ENCODE measurements at regions not wholly inside any gene's neighbourhood (a gene's known extent, or its start where the extent isn't known, plus 50 kb on each side); places are given as distances from the start of the nearest gene placed in this dataset.

DNA sequence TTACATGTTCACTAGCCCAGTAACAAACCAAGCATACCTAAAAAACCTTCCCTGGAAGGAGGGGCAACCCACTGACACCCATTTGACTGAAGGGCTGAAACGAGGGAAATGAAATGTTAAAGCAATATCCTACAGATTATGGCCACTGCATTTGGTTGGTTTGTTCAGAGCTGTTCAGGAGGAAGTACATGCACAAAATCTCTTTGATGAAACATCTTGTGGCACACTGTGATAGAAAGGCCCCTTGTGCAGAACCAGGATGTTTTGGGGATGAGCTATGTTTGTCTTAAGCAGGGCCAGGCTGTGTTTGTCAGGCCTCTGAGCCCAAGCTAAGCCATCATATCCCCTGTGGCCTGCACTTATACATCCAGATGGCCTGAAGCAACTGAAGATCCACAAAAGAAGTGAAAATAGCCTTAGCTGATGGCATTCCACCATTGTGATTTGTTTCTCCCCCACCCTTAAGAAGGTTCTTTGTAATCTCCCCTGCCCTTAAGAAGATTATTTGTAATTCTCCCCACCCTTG, 467.3 kb upstream of the PIK3R1 start:
- H3K27ac ChIP-seq (ENCODE audit: low read depth in 2 of 2, low read length in 1 of 2): no peak overlapping the region
- no peak overlapping the region for H2AFZ ChIP-seq (ENCODE audit: low read depth)
- H3K4me2 ChIP-seq: no peak overlapping the region
- no peak overlapping the region for H3K4me3 ChIP-seq (ENCODE audit: low read depth in 2 of 2, low read length in 1 of 2)
- DNase-seq: no peak
- H3K36me3 ChIP-seq (replicated peaks in 1 of 2; ENCODE audit: control insufficient read depth in 1 of 2, insufficient read depth in 2 of 2, low read length in 1 of 2): no peaks in the 10 kb centered on the region
- no peaks in the 10 kb centered on the region for H3K27me3 ChIP-seq (ENCODE audit: insufficient read depth)
- H3K4me1 ChIP-seq (ENCODE audit: control insufficient read depth in 1 of 2, insufficient read depth in 2 of 2, low read depth in 1 of 2, low read length in 1 of 2): no peaks in the 10 kb centered on the region
- no peaks in the 10 kb centered on the region for H3K79me2 ChIP-seq (ENCODE audit: insufficient read depth)
- TF ChIP-seq FOXJ3 (CRISPR knock-in tag; IDR thresholded peaks at IDR 0.05) (no peak), FOXM1 (IDR thresholded peaks at IDR 0.05; ENCODE audit: low read depth) (no peak), NFIC (IDR thresholded peaks at IDR 0.05; ENCODE audit: borderline replicate concordance) (no peak), JUND (IDR thresholded peaks at IDR 0.05) (no peak), USF1 (IDR thresholded peaks at IDR 0.05; ENCODE audit: borderline replicate concordance, low read depth) (no peak), POLR2AphosphoS5 (IDR thresholded peaks at IDR 0.05; ENCODE audit: low read depth, low read length) (no peak), REST (IDR thresholded peaks at IDR 0.05; ENCODE audit: low read depth, low read length) (no peak), YY1 (IDR thresholded peaks at IDR 0.05; ENCODE audit: low read depth) (no peak), MEF2A (IDR thresholded peaks at IDR 0.05; ENCODE audit: borderline replicate concordance, low read depth) (no peak), TEAD4 (IDR thresholded peaks at IDR 0.05; ENCODE audit: borderline replicate concordance, insufficient read depth) (no peak), TAF1 (IDR thresholded peaks at IDR 0.05; ENCODE audit: borderline replicate concordance, low read depth, low read length) (no peak), TCF12 (IDR thresholded peaks at IDR 0.05) (no peak), MXI1 (IDR thresholded peaks at IDR 0.05; ENCODE audit: low read depth, low read length) (no peak), GABPA (IDR thresholded peaks at IDR 0.05; ENCODE audit: low read depth) (no peak), RFX5 (IDR thresholded peaks at IDR 0.05; ENCODE audit: low read length) (no peak), FOSL2 (IDR thresholded peaks at IDR 0.05; ENCODE audit: borderline replicate concordance, low read depth) (no peak), ELF1 (IDR thresholded peaks at IDR 0.05) (no peak)
- TF ChIP-seq, protein P1, sequence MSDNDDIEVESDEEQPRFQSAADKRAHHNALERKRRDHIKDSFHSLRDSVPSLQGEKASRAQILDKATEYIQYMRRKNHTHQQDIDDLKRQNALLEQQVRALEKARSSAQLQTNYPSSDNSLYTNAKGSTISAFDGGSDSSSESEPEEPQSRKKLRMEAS (IDR thresholded peaks at IDR 0.05; ENCODE audit: low read depth): no peak
- TF ChIP-seq, protein P2, sequence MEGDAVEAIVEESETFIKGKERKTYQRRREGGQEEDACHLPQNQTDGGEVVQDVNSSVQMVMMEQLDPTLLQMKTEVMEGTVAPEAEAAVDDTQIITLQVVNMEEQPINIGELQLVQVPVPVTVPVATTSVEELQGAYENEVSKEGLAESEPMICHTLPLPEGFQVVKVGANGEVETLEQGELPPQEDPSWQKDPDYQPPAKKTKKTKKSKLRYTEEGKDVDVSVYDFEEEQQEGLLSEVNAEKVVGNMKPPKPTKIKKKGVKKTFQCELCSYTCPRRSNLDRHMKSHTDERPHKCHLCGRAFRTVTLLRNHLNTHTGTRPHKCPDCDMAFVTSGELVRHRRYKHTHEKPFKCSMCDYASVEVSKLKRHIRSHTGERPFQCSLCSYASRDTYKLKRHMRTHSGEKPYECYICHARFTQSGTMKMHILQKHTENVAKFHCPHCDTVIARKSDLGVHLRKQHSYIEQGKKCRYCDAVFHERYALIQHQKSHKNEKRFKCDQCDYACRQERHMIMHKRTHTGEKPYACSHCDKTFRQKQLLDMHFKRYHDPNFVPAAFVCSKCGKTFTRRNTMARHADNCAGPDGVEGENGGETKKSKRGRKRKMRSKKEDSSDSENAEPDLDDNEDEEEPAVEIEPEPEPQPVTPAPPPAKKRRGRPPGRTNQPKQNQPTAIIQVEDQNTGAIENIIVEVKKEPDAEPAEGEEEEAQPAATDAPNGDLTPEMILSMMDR (IDR thresholded peaks at IDR 0.05): no peak
- H3K9ac ChIP-seq: no peak overlapping the region
- H3K9me3 ChIP-seq: no peaks in the 10 kb centered on the region
- WGBS (ENCODE audit: low lambda C conversion rate): 0% methylated on average over 1 of the region's 1 CpG
- CTCF ChIA-PET: no interaction called here
- H3F3A ChIP-seq (replicated peaks; ENCODE audit: insufficient read depth): no peaks in the 10 kb centered on the region
- POLR2A ChIA-PET: no interaction called here
- no peaks in the 10 kb centered on the region for H4K20me1 ChIP-seq (ENCODE audit: insufficient read depth)
- H3K9me2 ChIP-seq: no peaks in the 10 kb centered on the region
